Erythroblast (primary cell): ENCODE measurements at regions not wholly inside any gene's neighbourhood (a gene's known extent, or its start where the extent isn't known, plus 50 kb on each side); places are given as distances from the start of the nearest gene placed in this dataset.

Experiments
- GATA1 ChIP-seq: IDR thresholded peaks from 2 replicates; pipeline ENCODE4 v1.6.1; 2011; ENCODE audit warnings: low read depth, mild to moderate bottlenecking, control low read depth, low read length, moderate library complexity
- POLR2A ChIP-seq: IDR thresholded peaks from 2 replicates; pipeline ENCODE4 v1.6.1; 2011; ENCODE audit warnings: mild to moderate bottlenecking, low read length

GRCh38 chr13:24081387-24081786 is 79.1 kb upstream of the SPATA13 start:
- TF ChIP-seq POLR2A (no peak), GATA1 (no peak)
